Natural killer cell (primary cell): ENCODE measurements at regions not wholly inside any gene's neighbourhood (a gene's known extent, or its start where the extent isn't known, plus 50 kb on each side); places are given as distances from the start of the nearest gene placed in this dataset.

Source experiments
- ATAC-seq, 3 donors: fragments of 150-1000 bp in 2 of 3; fragments of 200-7000 bp in 1 of 3; cut with Tn5 transposase; 1 replicate in 1 of 3; 2 replicates in 2 of 3; pipeline ENCODE4 v1.10.0; 2021; ENCODE audit warnings: mild to moderate bottlenecking in 2 of 3, moderate library complexity in 2 of 3
- DNase-seq, 2 donors: peaks; one replicate each; pipeline versions ENCODE4 v3.0.0 to v3.0.0-alpha.2; 2013 to 2021; ENCODE audit warnings: mixed read lengths in 1 of 2
- H3K27ac ChIP-seq: one replicate; pipeline ENCODE4 v1.5.1; 2013; ENCODE audit warnings: mild to moderate bottlenecking, low read length
- H3K27me3 ChIP-seq: one replicate; pipeline ENCODE4 v1.6.1; 2013; ENCODE audit warnings: low read length; ENCODE audit not compliant: control insufficient read depth, insufficient read depth
- H3K36me3 ChIP-seq: one replicate; pipeline ENCODE4 v1.6.1; 2013; ENCODE audit warnings: low read length; ENCODE audit not compliant: control insufficient read depth, insufficient read depth
- H3K4me1 ChIP-seq: one replicate; pipeline ENCODE4 v1.6.1; 2013; ENCODE audit warnings: low read length; ENCODE audit not compliant: control insufficient read depth, insufficient read depth
- H3K4me3 ChIP-seq: one replicate; pipeline ENCODE4 v1.5.1; 2013; ENCODE audit warnings: low read length
- H3K9me3 ChIP-seq: one replicate; pipeline ENCODE4 v1.6.1; 2013; ENCODE audit warnings: low read length; ENCODE audit not compliant: control insufficient read depth, insufficient read depth
- H3K27ac Mint-ChIP-seq, 2 donors: one replicate each; pipeline ENCODE4 v1.8.0; 2022; ENCODE audit warnings: mild to moderate bottlenecking in 2 of 2, mixed read lengths in 2 of 2, moderate library complexity in 1 of 2
- H3K27me3 Mint-ChIP-seq, 2 donors: one replicate each; pipeline ENCODE4 v1.8.0; 2022; ENCODE audit warnings: low read depth in 2 of 2, mixed read lengths in 2 of 2
- H3K36me3 Mint-ChIP-seq: one replicate; pipeline ENCODE4 v1.8.0; 2022; ENCODE audit warnings: mixed read lengths
- H3K4me1 Mint-ChIP-seq, 2 donors: one replicate each; pipeline ENCODE4 v1.8.0; 2022; ENCODE audit warnings: mixed read lengths in 2 of 2
- H3K4me3 Mint-ChIP-seq: one replicate; pipeline ENCODE4 v1.8.0; 2022; ENCODE audit warnings: mild to moderate bottlenecking, moderate library complexity, mixed read lengths
- H3K9me3 Mint-ChIP-seq, 2 donors: one replicate each; pipeline ENCODE4 v1.8.0; 2022; ENCODE audit warnings: mixed read lengths in 2 of 2
- CTCF ChIP-seq: fragments of 200-600 bp; IDR thresholded peaks from one replicate; pipeline ENCODE4 v1.8.0; 2022; ENCODE audit warnings: antibody characterized with exemption
- WGBS: methylation state at CpG from one replicate; pipeline ENCODE4 v1.1.7; 2013; ENCODE audit warnings: missing lambda C conversion rate; ENCODE audit not compliant: insufficient coverage; 5-methylcytosine and 5-hydroxymethylcytosine counted together
- intact Hi-C: fragments of 100-400 bp; cut with micrococcal nuclease; formaldehyde crosslinking; loops from one replicate; pipeline ENCODE4 v1.14.2; 2022

- intact Hi-C loops: no loop called here
- no peaks in the 10 kb centered on the region for H3K4me1 ChIP-seq
Measured at GRCh38 chr15:46703020-46703861, 1014.1 kb upstream of the SEMA6D start.

GRCh38 chr15:46703871-46704637 is 1013.3 kb upstream of the SEMA6D start:
- ATAC-seq: no peak
- intact Hi-C loops: no loop called here
- H3K27ac Mint-ChIP-seq: no peak overlapping the region
- TF ChIP-seq CTCF: no peak
- no peak overlapping the region for H3K4me3 Mint-ChIP-seq
- Histone ChIP-seq H3K9me3 (peaks cover 3% of the 10 kb centered on the region), H3K4me1 (no peaks in the 10 kb centered on the region), H3K4me3 (no peak overlapping the region), H3K36me3 (no peaks in the 10 kb centered on the region), H3K27ac (no peak overlapping the region), H3K27me3 (no peaks in the 10 kb centered on the region)
- DNase-seq: no peak
- WGBS: 86% methylated on average over 2 of the region's 2 CpGs
- peaks cover 12 to 21% of the 10 kb centered on the region in 2 donors for H3K9me3 Mint-ChIP-seq
- H3K4me1 Mint-ChIP-seq: no peaks in the 10 kb centered on the region
- peaks cover 2% of the 10 kb centered on the region for H3K36me3 Mint-ChIP-seq
- H3K27me3 Mint-ChIP-seq: no peaks in the 10 kb centered on the region

More at GRCh38 chr15:46703020-46703861, 1014.1 kb upstream of the SEMA6D start:
- Histone ChIP-seq H3K36me3 (no peaks in the 10 kb centered on the region), H3K27me3 (no peaks in the 10 kb centered on the region), H3K27ac (no peak overlapping the region), H3K9me3 (peaks cover 3% of the 10 kb centered on the region), H3K4me3 (no peak overlapping the region)
- no peak for TF ChIP-seq CTCF
- no peak overlapping the region for H3K27ac Mint-ChIP-seq
- no peaks in the 10 kb centered on the region for H3K4me1 Mint-ChIP-seq
- no peaks in the 10 kb centered on the region for H3K27me3 Mint-ChIP-seq
- H3K36me3 Mint-ChIP-seq: peaks cover 5% of the 10 kb centered on the region
- DNase-seq: no peak
- H3K9me3 Mint-ChIP-seq: peaks cover 14 to 21% of the 10 kb centered on the region in 2 donors
- 75% methylated on average over 9 of the region's 9 CpGs for whole genome bisulfite sequencing
- no peak for ATAC-seq
- no peak overlapping the region for H3K4me3 Mint-ChIP-seq

- H3K36me3 Mint-ChIP-seq: no peaks in the 10 kb centered on the region
- no peak for TF ChIP-seq CTCF
- no peak overlapping the region for H3K4me3 Mint-ChIP-seq
- WGBS: no CpG with 5 or more reads among the region's 1 CpG
- intact Hi-C loops: no loop called here
- H3K27ac Mint-ChIP-seq: no peak overlapping the region
- DNase-seq (no peak), ATAC-seq (no peak)
- H3K9me3 Mint-ChIP-seq: peaks cover 10 to 25% of the 10 kb centered on the region in 2 donors
- Histone ChIP-seq H3K27me3 (no peaks in the 10 kb centered on the region), H3K36me3 (no peaks in the 10 kb centered on the region), H3K27ac (no peak overlapping the region), H3K4me3 (no peak overlapping the region), H3K4me1 (no peaks in the 10 kb centered on the region), H3K9me3 (peaks cover 3% of the 10 kb centered on the region)
- no peaks in the 10 kb centered on the region for H3K27me3 Mint-ChIP-seq
- no peaks in the 10 kb centered on the region for H3K4me1 Mint-ChIP-seq
Measured at GRCh38 chr15:46707452-46707851, 1009.9 kb upstream of the SEMA6D start.
